UCSD-AML1 (cell line): ENCODE measurements at regions not wholly inside any gene's neighbourhood (a gene's known extent, or its start where the extent isn't known, plus 50 kb on each side); places are given as distances from the start of the nearest gene placed in this dataset.

Experiments
- DNase-seq: peaks from one replicate; lab custom pipeline; 2025; ENCODE audit not compliant: unreplicated experiment; lab: John Stamatoyannopoulos, UW

GRCh38 chr9:91039835-91040140 lies 238.2 kb downstream of the SYK start:
- DNase-seq, result no peak

GRCh38 chr9:91040371-91041215 lies 239.0 kb downstream of the SYK start:
- no peak for DNase-seq

DNA sequence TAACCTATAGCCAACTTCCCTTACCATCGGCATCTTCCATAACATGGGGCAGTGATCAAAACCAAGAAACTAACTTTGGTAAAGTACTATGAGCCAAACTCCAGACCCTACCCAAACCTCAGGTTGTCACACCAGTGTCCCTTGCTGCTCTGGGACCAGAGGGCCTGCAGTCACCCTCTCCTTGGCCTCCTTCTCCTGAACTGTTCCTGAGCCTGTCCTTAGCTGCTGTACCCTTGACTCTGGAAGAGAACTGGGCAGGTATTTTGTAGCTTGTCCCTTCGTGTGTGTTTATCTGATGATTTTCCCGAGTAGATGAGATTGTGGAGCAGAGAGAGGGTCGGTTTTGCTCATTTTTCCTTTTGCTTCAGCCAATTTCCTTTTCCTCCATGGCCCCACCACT lies 240.4 kb downstream of the SYK start:
- no peak for DNase-seq

DNA sequence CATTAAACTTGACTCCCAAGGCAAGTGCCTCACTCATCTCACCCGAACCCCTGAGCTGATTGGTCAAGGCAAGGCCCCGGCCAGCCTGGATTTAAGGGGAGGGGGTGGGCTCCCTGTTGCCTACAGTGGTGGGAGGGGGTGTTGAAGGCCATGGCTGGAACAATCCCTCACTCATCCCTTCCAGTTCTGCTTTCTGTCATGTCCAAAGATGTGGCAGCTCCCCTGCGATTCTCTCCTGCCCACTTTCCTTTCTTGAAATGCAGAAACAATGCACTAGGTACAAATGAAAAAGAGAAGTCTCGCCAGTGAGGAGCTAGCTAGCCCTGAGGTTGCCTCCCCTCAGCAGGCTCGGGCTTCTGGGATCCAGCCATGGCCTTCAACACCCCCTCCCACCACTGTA lies 240.9 kb downstream of the SYK start:
- no peak for DNase-seq

GRCh38 chr9:91043056-91043810 lies 241.6 kb downstream of the SYK start:
- DNase-seq, result no peak

- no peak for DNase-seq
Observed at GRCh38 chr9:91043811-91044175, 242.2 kb downstream of the SYK start.

DNA sequence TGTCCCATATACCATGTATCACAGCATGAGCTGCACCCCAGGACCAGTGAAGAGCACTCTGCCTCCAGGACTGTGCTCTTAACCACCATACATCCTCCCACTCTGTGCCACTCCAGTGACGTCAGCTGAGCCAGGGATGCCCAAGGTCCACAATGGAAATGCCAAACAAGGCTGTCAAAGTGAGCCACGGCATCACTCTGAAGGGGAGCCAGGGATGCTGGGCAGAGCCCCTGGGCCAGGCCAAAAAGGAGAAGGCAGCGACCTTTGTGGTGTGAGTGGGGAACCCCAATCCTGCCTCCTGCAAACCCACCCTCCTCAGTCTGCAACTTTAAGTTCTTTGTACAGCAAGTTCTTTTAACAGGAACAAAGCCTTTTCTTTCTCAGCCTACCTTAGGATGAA lies 242.7 kb downstream of the SYK start:
- no peak for DNase-seq

DNA sequence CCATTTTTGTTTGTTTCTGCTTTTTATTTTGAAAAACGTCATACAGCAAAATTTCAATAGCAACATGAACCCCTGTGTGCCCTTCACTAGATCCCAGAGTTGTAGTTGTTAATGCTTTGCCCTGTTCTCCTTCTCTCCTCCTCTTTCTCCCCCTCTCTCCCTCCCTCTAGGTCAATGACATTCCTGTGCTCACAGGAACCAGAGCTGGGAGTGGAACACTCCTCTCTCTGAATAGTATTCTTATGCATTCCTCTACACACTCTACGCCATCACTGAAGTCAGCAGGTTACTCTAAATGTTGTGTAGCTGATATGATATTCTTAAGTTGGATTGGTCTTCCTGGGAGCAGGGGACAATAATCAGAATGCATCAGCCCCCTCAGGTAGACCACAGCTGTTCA lies 243.4 kb downstream of the SYK start:
- no peak for DNase-seq

GRCh38 chr9:91047529-91047928 lies 245.9 kb downstream of the SYK start:
- DNase-seq, result no peak

- DNase-seq, result no peak
Observed at GRCh38 chr9:91047993-91048607, 246.5 kb downstream of the SYK start.

GRCh38 chr9:91048749-91049148 lies 247.1 kb downstream of the SYK start:
- DNase-seq, result no peak

- no peak for DNase-seq
Observed at GRCh38 chr9:91053824-91054223, 252.2 kb downstream of the SYK start.

GRCh38 chr9:91055845-91056244 lies 254.2 kb downstream of the SYK start:
- no peak for DNase-seq

GRCh38 chr9:91056486-91056885 lies 254.9 kb downstream of the SYK start:
- DNase-seq, result no peak

DNA sequence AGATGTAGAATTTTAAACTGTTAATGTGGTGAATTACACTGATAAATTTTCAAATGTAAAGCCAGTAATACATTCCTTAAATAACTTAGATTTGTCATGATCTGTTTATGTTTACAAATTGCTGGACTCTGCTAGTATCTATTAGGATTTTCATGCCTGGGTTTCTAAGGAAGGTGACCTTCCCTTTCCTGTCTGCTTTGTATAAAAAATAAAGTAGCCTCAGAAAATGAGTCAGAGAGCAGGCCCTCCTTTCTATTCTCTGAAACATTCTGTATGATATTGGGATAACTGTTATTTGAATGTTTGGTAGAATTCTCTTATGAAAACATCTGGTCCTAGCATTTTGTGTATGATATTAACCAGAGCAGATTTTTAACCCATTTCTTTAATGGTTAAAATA lies 255.3 kb downstream of the SYK start:
- no peak for DNase-seq

- no peak for DNase-seq
Observed at GRCh38 chr9:91059713-91060112, 258.1 kb downstream of the SYK start.

- no peak for DNase-seq
Observed at GRCh38 chr9:91060520-91061343, 259.1 kb downstream of the SYK start.

DNA sequence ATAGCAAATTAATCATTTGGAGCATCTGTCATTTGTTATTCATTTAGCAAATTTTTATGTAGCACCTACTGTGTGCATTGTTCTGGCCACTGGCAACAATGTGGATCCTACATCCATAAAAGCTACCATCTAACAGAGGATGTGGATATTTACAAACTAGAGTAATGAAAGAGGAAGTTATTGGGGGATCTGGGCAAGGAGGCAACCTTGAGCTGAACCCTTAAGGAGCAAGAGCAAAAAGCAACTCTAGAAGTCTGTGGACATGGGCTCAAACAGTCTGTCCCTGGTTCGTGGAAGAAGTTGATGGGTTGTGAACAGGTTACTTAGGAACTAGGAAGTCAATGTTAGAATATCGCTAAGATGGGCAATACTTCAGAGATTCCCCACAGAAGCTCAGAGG lies 259.9 kb downstream of the SYK start:
- no peak for DNase-seq

GRCh38 chr9:91062281-91062680 lies 260.7 kb downstream of the SYK start:
- no peak for DNase-seq

DNA sequence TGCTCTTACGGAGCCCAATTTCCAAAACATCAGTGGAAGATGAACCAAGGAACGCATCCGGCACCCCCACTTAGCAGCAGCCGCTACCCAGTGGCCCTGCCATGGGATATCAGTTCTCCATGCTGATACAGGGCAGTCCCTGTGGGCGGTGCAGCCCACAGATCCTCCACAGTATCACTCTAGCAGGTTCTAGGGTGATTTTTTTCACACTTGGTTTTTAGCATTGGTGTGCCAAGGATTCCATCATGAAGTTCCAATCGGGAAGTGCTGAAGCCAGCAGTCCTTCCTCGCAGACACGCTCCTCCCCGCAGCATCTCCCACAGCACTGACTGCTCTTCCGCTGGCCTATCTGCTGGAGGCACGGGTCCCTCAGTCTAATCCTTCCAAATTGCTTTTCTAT lies 261.9 kb downstream of the SYK start:
- DNase-seq, result no peak

GRCh38 chr9:91065231-91066041 lies 263.8 kb downstream of the SYK start:
- DNase-seq, result no peak
